ENCODE measurements at regions not wholly inside any gene's neighbourhood (a gene's known extent, or its start where the extent isn't known, plus 50 kb on each side); places are given as distances from the start of the nearest gene placed in this dataset.
"Not testable (repeated sequence)": the region's sequence is repeated elsewhere in the genome, so short reads cannot be mapped to it uniquely, and the experiment has no call there.

DNA sequence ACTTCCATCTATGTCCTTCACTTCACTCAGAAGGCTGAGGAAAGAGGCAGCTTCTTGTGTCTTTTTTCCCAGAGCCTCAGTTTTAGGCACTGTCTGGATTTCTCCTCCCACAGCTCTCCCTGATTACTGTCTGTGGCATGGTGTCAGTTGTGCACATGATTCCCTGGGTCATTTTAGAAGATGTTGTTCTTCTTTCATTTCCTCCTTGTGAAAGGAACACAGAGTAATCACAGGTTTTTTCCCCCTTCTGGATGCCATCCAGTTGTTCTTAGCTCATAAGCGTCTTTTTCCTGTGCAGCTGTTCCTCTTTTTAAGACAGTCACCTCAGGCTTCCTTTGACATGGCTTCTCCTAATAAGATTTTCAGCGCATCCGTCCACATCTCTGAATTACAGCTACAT, 212.2 kb downstream of the FAM181B start:
- Histone ChIP-seq H3K27ac (ENCODE audit: low read depth, low read length) (no peak overlapping the region), H3F3A (ENCODE audit: control insufficient read depth, insufficient read depth) (no peaks in the 10 kb centered on the region), H3K36me3 (ENCODE audit: control insufficient read depth, low read length) (no peaks in the 10 kb centered on the region), H3K4me1 (ENCODE audit: control insufficient read depth, low read length) (peaks cover 8% of the 10 kb centered on the region), H3K9me3 (ENCODE audit: control insufficient read depth, insufficient read depth, low read length) (no peaks in the 10 kb centered on the region), H3K79me2 (ENCODE audit: control insufficient read depth, low read length) (no peaks in the 10 kb centered on the region), H3K4me2 (ENCODE audit: low read length) (no peak overlapping the region), H3K4me3 (ENCODE audit: low read length) (no peak overlapping the region), H3K27me3 (ENCODE audit: control insufficient read depth, low read length) (no peaks in the 10 kb centered on the region), H4K20me1 (ENCODE audit: control insufficient read depth, insufficient read depth, low read depth, low read length) (no peaks in the 10 kb centered on the region), H3K9me2 (replicated peaks; ENCODE audit: control insufficient read depth, low read length) (no peaks in the 10 kb centered on the region)
- no peak for TF ChIP-seq EZH2phosphoT487 (IDR thresholded peaks at IDR 0.05; ENCODE audit: borderline replicate concordance, low read length)
- TF ChIP-seq, protein P1, sequence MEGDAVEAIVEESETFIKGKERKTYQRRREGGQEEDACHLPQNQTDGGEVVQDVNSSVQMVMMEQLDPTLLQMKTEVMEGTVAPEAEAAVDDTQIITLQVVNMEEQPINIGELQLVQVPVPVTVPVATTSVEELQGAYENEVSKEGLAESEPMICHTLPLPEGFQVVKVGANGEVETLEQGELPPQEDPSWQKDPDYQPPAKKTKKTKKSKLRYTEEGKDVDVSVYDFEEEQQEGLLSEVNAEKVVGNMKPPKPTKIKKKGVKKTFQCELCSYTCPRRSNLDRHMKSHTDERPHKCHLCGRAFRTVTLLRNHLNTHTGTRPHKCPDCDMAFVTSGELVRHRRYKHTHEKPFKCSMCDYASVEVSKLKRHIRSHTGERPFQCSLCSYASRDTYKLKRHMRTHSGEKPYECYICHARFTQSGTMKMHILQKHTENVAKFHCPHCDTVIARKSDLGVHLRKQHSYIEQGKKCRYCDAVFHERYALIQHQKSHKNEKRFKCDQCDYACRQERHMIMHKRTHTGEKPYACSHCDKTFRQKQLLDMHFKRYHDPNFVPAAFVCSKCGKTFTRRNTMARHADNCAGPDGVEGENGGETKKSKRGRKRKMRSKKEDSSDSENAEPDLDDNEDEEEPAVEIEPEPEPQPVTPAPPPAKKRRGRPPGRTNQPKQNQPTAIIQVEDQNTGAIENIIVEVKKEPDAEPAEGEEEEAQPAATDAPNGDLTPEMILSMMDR (IDR thresholded peaks at IDR 0.05; ENCODE audit: low read depth, low read length, poor library complexity, severe bottlenecking), result no peak

DNA sequence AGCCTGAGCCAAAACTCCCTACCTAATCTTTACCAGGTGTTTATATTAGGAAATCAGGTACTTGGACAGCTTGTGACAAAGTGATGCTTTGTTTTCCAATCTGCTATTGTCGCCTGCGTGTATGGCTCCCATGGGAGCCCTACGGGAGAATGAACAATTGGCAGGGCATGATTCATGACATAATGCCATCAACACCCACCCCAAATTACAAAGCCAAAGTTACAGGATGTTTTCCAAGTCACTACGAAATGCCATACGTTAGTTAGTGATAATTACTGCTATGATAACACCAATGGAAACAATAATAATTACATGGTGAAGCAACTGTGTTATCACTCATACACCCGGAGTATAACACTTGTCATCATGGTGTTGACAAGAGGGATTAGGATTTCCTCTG, 226.4 kb downstream of the FAM181B start:
- Histone ChIP-seq H3K4me2 (ENCODE audit: low read length) (no peak overlapping the region), H3F3A (ENCODE audit: control insufficient read depth, insufficient read depth) (no peaks in the 10 kb centered on the region), H3K27ac (ENCODE audit: low read depth, low read length) (no peak overlapping the region), H3K4me1 (ENCODE audit: control insufficient read depth, low read length) (no peaks in the 10 kb centered on the region), H3K4me3 (ENCODE audit: low read length) (no peak overlapping the region), H3K36me3 (ENCODE audit: control insufficient read depth, low read length) (no peaks in the 10 kb centered on the region), H4K20me1 (ENCODE audit: control insufficient read depth, insufficient read depth, low read depth, low read length) (no peaks in the 10 kb centered on the region), H3K9me3 (ENCODE audit: control insufficient read depth, insufficient read depth, low read length) (no peaks in the 10 kb centered on the region), H3K79me2 (ENCODE audit: control insufficient read depth, low read length) (no peaks in the 10 kb centered on the region), H3K27me3 (ENCODE audit: control insufficient read depth, low read length) (no peaks in the 10 kb centered on the region), H3K9me2 (replicated peaks; ENCODE audit: control insufficient read depth, low read length) (no peaks in the 10 kb centered on the region)
- TF ChIP-seq, protein P1 (IDR thresholded peaks at IDR 0.05; ENCODE audit: low read depth, low read length, poor library complexity, severe bottlenecking), result no peak
- TF ChIP-seq EZH2phosphoT487 (IDR thresholded peaks at IDR 0.05; ENCODE audit: borderline replicate concordance, low read length), result no peak

DNA sequence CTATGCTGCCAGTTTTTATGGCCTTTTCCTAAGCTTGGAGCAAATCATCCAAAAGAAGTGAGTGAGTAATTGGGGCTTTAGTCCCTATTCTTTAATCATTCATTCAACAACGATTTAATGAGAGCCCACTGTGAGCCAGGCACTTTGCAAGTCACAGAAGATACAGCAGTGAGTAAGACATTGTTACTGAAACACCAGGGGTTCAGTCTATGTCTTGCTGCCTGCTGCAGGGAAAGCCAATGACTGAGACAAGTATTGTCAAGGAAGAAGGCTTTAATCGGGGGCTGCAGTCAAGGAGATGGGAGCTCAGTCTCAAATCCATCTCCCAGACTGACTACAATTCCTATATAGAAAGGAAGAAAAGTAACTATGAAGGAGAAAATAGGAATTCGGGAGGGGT, 228.3 kb downstream of the FAM181B start:
- TF ChIP-seq, protein P1 (IDR thresholded peaks at IDR 0.05; ENCODE audit: low read depth, low read length, poor library complexity, severe bottlenecking), result no peak
- no peak for TF ChIP-seq EZH2phosphoT487 (IDR thresholded peaks at IDR 0.05; ENCODE audit: borderline replicate concordance, low read length)
- no peak overlapping the region for H3K4me2 ChIP-seq (ENCODE audit: low read length)
- no peaks in the 10 kb centered on the region for H3K36me3 ChIP-seq (ENCODE audit: control insufficient read depth, low read length)
- no peaks in the 10 kb centered on the region for H4K20me1 ChIP-seq (ENCODE audit: control insufficient read depth, insufficient read depth, low read depth, low read length)
- H3K9me2 ChIP-seq (replicated peaks; ENCODE audit: control insufficient read depth, low read length), result no peaks in the 10 kb centered on the region
- no peaks in the 10 kb centered on the region for H3K4me1 ChIP-seq (ENCODE audit: control insufficient read depth, low read length)
- H3K4me3 ChIP-seq (ENCODE audit: low read length), result no peak overlapping the region
- no peak overlapping the region for H3K27ac ChIP-seq (ENCODE audit: low read depth, low read length)
- H3K27me3 ChIP-seq (ENCODE audit: control insufficient read depth, low read length), result no peaks in the 10 kb centered on the region
- no peaks in the 10 kb centered on the region for H3K9me3 ChIP-seq (ENCODE audit: control insufficient read depth, insufficient read depth, low read length)
- H3F3A ChIP-seq (ENCODE audit: control insufficient read depth, insufficient read depth), result no peaks in the 10 kb centered on the region
- H3K79me2 ChIP-seq (ENCODE audit: control insufficient read depth, low read length), result no peaks in the 10 kb centered on the region

DNA sequence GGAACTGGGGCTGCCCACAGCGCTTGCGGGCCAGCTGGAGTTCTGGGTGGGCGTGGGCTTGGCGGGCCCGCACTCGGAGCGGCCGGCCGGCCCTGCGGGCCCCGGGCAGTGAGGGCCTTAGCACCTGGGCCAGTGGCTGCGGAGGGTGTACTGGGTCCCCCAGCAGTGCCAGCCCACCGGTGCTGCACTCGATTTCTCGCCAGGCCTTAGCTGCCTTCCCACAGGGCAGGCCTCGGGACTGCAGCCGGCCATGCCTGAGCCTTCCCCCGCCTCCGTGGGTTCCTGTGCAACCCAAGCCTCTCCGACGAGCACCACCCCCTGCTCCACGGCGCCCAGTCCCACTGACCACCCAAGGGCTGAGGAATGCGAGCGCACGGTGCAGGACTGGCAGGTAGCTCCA, 232.5 kb downstream of the FAM181B start:
- H3K27me3 ChIP-seq (ENCODE audit: control insufficient read depth, low read length); H3K4me2 ChIP-seq (ENCODE audit: low read length); H3F3A ChIP-seq (ENCODE audit: control insufficient read depth, insufficient read depth); H4K20me1 ChIP-seq (ENCODE audit: control insufficient read depth, insufficient read depth, low read depth, low read length); H3K36me3 ChIP-seq (ENCODE audit: control insufficient read depth, low read length); H3K79me2 ChIP-seq (ENCODE audit: control insufficient read depth, low read length); H3K9me3 ChIP-seq (ENCODE audit: control insufficient read depth, insufficient read depth, low read length); H3K4me3 ChIP-seq (ENCODE audit: low read length); H3K9me2 ChIP-seq (replicated peaks; ENCODE audit: control insufficient read depth, low read length); H3K27ac ChIP-seq (ENCODE audit: low read depth, low read length); H3K4me1 ChIP-seq (ENCODE audit: control insufficient read depth, low read length): not testable (repeated sequence)
